ENCODE measurements at regions not wholly inside any gene's neighbourhood (a gene's known extent, or its start where the extent isn't known, plus 50 kb on each side); places are given as distances from the start of the nearest gene placed in this dataset.

- no peak for TF ChIP-seq CTCF (IDR thresholded peaks at IDR 0.05)
- no peak for TF ChIP-seq POLR2AphosphoS5 (IDR thresholded peaks at IDR 0.05)
These were observed 112.7 kb upstream of the BMPER start for GRCh38 chr7:33792547-33793105.

Data from suprapubic skin (tissue), 3 donors.